Body of pancreas (tissue), 4 donors: ENCODE measurements at regions not wholly inside any gene's neighbourhood (a gene's known extent, or its start where the extent isn't known, plus 50 kb on each side); places are given as distances from the start of the nearest gene placed in this dataset.

ENCODE experiments used
- POLR2A ChIP-seq, 3 donors: fragments of 450-650 bp; IDR thresholded peaks; one replicate each; pipeline ENCODE4 v1.6.1; 2016; ENCODE audit warnings: antibody characterized with exemption in 3 of 3, mild to moderate bottlenecking in 2 of 3
- TF ChIP-seq, protein P1 (sequence below), 7 experiments: fragments of 450-650 bp in 4 of 7; fragments of 200-600 bp in 3 of 7; sonication (generic) in 3 of 7; IDR thresholded peaks; one replicate each; pipeline ENCODE4 v1.5.1; 2016 to 2019; ENCODE audit warnings: antibody characterized with exemption in 7 of 7

DNA sequence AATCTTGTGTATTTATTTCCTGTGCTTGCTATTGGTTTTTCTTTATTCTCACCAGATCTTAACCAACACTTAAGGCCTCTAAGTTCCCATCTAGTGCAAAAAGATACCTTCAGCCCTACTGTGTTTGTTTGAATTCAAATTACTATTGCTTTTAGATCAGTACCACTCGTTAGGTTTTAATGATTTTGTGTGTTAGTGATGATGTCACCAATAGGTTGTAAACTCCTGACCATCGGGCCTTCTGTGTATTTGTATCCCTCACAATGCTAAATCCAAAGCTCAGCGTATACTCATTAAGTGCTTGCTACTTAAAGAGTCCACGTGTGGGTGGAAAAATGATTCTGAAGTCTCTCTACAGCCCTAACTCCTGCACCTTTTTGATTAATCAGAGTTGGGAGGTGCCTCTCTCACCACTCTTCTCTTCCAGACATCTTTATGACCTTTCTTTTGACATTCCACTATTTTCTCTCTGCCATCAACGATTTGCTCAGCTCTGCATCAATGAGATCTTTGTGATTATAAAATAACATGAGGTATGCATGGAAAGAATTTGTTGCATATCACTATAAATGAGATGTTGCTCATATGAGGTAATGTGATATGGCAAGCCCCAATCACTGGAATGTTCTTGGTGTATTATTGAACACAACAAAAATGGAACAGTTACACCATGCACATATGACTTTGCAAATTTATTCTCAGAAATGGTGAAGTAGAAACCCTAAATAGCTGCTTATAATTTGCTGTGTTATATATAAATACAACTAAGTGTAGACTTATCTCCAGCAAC lies 55.1 kb upstream of the LAMA2 start:
- no peak for TF ChIP-seq POLR2A (IDR thresholded peaks at IDR 0.05)
- TF ChIP-seq, protein P1, sequence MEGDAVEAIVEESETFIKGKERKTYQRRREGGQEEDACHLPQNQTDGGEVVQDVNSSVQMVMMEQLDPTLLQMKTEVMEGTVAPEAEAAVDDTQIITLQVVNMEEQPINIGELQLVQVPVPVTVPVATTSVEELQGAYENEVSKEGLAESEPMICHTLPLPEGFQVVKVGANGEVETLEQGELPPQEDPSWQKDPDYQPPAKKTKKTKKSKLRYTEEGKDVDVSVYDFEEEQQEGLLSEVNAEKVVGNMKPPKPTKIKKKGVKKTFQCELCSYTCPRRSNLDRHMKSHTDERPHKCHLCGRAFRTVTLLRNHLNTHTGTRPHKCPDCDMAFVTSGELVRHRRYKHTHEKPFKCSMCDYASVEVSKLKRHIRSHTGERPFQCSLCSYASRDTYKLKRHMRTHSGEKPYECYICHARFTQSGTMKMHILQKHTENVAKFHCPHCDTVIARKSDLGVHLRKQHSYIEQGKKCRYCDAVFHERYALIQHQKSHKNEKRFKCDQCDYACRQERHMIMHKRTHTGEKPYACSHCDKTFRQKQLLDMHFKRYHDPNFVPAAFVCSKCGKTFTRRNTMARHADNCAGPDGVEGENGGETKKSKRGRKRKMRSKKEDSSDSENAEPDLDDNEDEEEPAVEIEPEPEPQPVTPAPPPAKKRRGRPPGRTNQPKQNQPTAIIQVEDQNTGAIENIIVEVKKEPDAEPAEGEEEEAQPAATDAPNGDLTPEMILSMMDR (IDR thresholded peaks at IDR 0.05), result no peak
